ENCODE measurements at regions not wholly inside any gene's neighbourhood (a gene's known extent, or its start where the extent isn't known, plus 50 kb on each side); places are given as distances from the start of the nearest gene placed in this dataset.
"Not testable (repeated sequence)": the region's sequence is repeated elsewhere in the genome, so short reads cannot be mapped to it uniquely, and the experiment has no call there.

- no peak for DNase-seq
Observed at GRCh38 chr15:54840621-54841398, 355.9 kb downstream of the RSL24D1 start.

DNA sequence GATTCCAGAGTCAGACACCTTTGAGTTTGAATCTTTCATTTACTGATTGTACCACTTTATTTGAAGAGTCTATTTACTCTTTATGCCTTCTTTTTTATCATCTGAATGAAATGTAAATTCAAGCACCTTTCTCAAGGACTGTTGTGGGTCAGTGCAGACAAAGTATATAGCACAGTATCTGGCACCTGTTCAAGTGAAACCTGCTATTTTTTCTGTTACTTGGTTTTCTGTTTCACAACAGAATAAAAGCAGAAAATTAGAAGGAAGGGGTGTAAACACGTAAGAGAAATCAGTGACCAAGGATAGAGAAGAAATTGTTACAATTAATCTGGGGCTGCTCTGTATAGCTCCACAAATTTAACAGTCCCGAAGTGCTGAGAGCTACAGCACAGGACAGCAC, 357.4 kb downstream of the RSL24D1 start:
- DNase-seq, result no peak

GRCh38 chr15:54836052-54836795, 360.5 kb downstream of the RSL24D1 start:
- DNase-seq, result no peak

- DNase-seq, result no peak
Observed at GRCh38 chr15:54829821-54830220, 366.9 kb downstream of the RSL24D1 start.

DNA sequence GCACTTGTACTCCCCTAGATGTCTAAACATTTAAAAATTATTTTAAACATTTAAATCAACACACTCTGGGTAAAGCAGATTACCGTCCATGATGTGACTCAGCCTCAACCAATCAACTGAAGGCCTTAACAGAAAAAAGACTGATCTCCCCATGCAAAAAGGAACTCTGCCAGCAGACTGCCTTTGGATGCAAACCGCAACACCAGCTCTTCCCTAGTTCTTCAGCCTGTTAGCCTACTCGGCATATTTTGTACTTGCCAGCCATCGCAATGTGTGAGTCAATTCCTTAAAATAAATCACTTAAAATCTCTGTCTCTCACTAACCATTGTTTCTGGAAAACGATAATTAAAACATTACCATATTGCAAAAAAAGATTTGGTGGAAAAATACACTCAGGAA, 375.9 kb downstream of the RSL24D1 start:
- DNase-seq, result no peak

GRCh38 chr15:54820098-54820497, 376.6 kb downstream of the RSL24D1 start:
- DNase-seq, result no peak

DNA sequence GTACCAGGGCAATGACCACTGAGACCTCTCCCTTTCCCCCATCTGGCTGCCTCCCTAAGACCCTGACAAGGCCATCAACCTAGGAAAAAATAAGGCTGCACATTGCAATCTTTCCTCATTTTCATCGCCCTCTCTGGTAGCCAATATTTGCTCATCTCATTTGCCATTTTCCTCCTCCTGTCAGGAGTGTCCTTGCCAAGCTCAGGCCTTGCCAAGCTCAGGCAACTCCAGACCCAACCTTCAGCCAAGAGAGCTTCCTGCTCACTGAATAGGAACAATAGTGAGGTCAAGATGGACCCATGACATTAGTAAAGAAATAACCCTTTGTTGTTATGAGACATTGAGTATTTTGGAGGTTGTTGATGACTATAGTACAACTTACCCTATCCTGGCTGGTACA, 380.3 kb downstream of the RSL24D1 start:
- no peak for DNase-seq

DNA sequence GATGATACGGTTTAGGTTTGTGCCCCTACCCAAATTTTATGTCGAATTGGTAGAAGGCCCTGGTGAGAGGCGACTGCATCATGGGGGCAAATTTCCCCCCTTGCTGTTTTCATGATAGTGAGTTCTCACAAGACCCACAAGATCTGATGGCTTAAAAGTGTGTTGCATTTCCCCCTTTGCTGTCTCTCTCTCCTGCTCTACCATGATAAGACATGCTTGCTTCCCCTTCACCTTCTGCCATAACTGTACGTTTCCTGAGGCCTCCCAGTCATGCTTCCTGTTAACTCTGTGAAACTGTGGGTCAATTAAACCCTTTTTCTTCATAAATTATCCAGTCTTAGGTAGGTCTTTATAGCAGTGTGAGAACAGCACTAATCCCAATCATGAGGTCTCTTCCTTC, 381.2 kb downstream of the RSL24D1 start:
- no peak for DNase-seq

- no peak for DNase-seq
Observed at GRCh38 chr15:54812383-54812782, 384.4 kb downstream of the RSL24D1 start.

GRCh38 chr15:54810496-54810895, 386.2 kb downstream of the RSL24D1 start:
- DNase-seq, result no peak

DNA sequence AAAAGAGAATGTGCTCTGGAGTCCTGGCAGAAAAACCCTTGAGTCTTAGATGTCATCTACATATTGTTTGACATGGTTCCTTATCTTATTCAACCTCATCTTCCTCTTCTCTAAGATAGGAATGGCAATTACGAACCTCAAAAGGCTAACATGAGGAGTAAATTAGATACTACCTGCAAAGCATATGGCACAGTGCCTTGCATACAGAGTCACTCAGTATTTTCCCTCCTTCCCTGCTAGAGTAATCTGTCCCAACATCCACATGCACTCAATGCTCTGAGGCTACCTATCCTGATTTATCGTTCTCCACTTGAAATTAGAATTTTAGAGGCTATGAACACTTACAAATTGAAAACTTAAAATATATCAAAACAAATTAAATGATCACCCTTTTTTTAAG, 386.7 kb downstream of the RSL24D1 start:
- no peak for DNase-seq

GRCh38 chr15:54808321-54808720, 388.4 kb downstream of the RSL24D1 start:
- DNase-seq, result no peak

DNA sequence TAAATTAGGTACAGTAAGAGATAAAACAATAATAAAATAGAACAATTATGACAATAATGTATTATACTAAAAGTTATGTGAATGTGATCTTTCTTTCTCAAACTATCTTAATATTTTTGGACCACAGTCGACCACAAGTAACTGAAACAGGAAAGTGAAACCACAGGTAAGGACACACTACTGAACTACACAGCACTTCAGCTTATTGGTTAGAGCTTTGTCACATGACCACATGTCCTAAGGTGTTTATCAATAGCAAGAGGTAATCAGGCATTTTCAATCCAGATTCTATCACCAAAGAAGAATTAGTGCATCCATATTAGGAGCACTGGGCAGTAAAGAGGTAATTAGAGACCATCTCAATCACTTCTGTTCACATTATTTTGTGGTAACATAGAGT, 392.8 kb downstream of the RSL24D1 start:
- no peak for DNase-seq

DNA sequence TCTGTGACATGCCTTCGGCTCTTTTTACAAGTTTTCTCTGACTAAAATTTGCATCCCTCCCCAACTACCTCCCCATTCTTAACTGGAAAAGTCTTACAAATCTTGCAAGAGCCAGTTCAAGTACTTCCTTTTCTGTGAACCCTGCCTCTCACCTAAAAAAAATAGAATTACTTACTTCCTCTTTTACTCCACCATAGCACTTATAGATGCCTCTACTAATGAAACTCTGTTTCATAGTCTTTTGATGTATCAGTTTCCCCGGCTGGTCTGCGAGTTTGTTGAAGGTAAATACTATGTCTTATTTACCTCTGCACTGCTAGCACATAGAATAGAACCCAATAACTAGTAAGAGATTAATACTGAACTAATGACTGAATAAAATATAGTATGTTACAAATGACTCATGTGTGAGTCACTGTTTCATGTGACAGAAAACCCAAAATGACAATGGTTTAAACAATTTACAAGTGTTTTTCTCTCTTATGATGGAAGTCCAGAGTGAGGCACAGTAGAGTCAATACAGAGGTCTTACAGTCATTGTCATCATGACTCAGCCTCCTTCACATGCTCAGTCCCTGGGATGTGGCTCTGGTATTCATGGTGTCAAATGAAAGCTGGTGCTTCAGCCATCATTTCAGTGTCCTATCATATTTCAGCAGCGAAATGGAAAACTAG, 393.5 kb downstream of the RSL24D1 start:
- no peak for DNase-seq

DNA sequence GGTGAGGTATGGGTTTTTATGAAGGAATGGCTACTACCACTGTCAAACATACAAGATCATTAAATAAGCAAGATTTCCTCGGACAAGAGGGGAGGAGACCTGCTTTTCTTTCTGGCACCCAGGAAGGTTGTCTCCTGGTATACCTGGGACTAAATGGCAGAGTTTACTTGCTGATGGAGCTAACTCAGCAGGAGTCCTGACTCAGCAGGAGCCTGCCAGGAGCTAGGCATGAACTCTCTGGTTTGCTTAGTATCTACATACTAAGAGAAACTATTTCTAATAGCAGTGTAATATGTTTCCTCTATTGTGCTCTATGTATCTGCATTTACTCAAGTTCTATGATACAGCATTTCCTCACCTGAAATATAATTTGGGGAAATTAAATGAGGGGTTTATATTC, 404.2 kb downstream of the RSL24D1 start:
- DNase-seq, result no peak

GRCh38 chr15:54790693-54791092, 406.0 kb downstream of the RSL24D1 start:
- DNase-seq, result no peak

DNA sequence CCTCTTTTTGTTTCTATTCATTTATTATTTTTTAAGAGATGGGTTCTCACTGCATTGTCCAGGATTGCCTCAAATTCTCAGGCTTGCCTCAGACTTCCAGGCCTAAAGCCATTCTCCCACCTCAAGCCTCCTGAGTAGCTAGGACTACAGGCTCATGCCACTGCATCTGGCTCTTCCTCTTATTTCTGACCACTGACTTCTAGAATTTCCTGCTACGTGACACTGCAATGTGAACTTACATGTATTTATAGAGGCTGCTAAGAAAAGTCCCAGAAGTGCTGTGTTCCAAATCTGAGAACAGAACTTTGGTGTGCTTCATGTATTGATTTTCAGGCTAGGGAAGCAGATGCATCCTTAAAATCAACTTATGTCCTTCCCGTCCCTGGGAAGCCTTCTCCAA, 407.4 kb downstream of the RSL24D1 start:
- no peak for DNase-seq

DNA sequence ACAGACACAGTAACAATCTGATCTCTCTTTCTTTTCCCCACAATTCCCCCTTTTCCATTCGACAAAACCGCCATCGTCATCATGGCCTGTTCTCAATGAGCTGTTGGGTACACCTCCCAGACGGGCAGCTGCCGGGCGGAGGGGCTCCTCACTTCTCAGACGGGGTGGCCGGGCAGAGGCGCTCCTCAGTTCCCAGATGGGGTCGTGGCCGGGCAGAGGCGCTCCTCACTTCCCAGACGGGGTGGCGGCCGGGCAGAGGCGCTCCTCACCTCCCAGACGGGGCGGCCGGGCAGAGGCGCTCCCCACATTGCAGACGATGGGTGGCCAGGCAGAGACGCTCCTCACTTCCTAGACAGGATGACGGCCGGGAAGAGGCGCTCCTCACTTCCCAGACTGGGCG, 415.5 kb downstream of the RSL24D1 start:
- not testable (repeated sequence) for DNase-seq

GRCh38 chr15:54779271-54779670, 417.5 kb downstream of the RSL24D1 start:
- no peak for DNase-seq

DNA sequence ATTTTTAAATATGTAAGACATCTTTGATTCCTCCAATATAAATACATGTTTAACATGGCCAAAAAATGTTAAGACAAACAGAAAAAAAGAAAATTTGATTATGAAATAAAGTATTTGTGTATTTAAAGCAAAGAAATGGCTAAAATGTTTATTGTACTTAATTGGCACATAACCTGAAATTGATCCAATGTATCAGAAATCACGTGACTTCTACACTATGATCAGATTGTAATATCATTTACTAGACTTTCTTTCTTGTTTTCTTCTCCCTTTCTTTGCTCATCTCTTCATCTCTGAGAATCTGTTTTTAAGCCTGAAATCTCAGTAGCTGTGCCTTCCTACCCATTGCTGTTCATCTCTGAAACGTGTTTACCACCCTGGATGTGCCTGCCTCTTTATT, 420.3 kb downstream of the RSL24D1 start:
- DNase-seq, result no peak

- no peak for DNase-seq
Observed at GRCh38 chr15:54772663-54773062, 424.1 kb downstream of the RSL24D1 start.

DNA sequence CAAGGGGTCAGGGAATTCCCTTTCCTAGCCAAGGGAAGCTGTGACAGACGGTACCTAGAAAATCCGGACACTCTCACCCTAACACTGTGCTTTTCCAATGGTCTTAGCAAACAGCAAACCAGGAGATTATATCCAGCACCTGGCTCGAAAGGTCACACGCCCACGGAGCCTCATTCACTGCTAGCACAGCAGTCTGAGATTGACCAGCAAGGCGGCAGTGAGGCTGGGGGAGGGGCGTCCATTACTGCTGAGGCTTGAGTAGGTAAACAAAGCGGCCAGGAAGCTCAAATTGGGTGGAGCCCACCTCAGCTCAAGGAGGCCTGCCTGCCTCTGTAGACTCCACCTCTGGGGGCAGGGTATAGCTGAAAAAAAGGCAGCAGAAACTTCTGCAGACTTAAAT, 447.3 kb downstream of the RSL24D1 start:
- not testable (repeated sequence) for DNase-seq

DNA sequence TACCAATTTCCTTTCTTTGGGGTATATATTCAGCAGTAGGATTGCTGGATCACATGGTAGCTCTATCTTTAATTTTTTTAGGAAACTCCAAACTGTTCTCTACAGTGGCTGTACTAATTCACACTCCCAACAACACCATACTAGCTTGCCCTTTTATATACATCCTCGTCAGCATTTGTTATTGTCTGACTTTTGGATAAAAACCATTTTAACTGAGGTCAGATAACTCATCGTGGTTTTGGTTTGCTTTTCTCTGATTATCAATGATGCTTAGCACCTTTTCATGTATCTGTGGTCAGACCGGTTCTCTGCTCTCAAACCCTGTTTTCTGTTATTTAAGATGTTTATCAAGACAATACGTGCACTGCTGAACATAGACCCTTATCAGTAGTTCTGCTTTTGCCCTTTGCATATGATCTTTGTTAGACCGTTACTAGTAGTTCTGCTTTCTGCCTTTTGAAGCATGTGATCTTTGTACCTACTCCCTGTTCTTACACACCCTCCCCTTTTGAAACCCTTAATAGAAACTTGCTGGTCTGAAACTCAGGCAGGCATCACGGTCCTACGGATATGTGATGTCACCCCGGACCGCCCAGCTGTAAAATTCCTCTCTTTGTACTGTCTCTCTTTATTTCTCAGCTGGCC, 474.3 kb downstream of the RSL24D1 start:
- DNase-seq, result no peak

Data from NCI-H1048 (cell line).